Stimulated activated naive CD8-positive, alpha-beta T cell treated with anti-CD3 and anti-CD28 coated beads, Interleukin-15, Interleukin-2, amounts not matched to agents 100 ng/mL and 50 ng/mL, for 24 hours (primary cell): ENCODE measurements at regions not wholly inside any gene's neighbourhood (a gene's known extent, or its start where the extent isn't known, plus 50 kb on each side); places are given as distances from the start of the nearest gene placed in this dataset.

Source experiments
- H3K27ac Mint-ChIP-seq: one replicate; pipeline ENCODE4 v1.8.0; 2021; ENCODE audit warnings: mild to moderate bottlenecking, mixed read lengths
- H3K27me3 Mint-ChIP-seq: one replicate; pipeline ENCODE4 v1.8.0; 2021; ENCODE audit warnings: mixed read lengths
- H3K36me3 Mint-ChIP-seq: one replicate; pipeline ENCODE4 v1.8.0; 2021; ENCODE audit warnings: low read depth, mixed read lengths
- H3K4me1 Mint-ChIP-seq: one replicate; pipeline ENCODE4 v1.8.0; 2021; ENCODE audit warnings: low read depth, mixed read lengths
- H3K4me3 Mint-ChIP-seq: one replicate; pipeline ENCODE4 v1.8.0; 2021; ENCODE audit warnings: mild to moderate bottlenecking, mixed read lengths
- H3K9me3 Mint-ChIP-seq: one replicate; pipeline ENCODE4 v1.8.0; 2021; ENCODE audit warnings: mixed read lengths

DNA sequence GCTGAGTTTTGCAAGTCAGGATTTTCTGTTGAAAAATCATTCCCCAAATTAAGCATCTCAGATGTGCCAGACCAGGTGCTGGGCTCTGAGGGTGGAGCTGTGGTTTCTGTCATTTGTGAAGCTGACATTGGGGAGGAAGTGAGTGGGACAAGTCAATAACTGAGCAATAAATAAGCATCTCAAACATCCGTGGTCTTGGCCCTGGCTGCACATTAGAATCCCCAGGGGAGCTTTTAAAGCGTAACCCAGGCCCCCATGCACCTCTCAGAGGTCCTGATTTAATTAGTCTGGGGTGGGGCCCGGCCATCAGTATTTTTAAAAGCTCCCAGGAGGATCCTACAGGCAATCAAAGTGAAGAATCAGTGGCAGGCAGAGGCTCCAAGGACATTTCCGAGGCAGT, 420.0 kb downstream of the MN1 start:
- Mint-ChIP-seq H3K4me3 (no peak overlapping the region), H3K9me3 (no peaks in the 10 kb centered on the region), H3K4me1 (no peaks in the 10 kb centered on the region)

DNA sequence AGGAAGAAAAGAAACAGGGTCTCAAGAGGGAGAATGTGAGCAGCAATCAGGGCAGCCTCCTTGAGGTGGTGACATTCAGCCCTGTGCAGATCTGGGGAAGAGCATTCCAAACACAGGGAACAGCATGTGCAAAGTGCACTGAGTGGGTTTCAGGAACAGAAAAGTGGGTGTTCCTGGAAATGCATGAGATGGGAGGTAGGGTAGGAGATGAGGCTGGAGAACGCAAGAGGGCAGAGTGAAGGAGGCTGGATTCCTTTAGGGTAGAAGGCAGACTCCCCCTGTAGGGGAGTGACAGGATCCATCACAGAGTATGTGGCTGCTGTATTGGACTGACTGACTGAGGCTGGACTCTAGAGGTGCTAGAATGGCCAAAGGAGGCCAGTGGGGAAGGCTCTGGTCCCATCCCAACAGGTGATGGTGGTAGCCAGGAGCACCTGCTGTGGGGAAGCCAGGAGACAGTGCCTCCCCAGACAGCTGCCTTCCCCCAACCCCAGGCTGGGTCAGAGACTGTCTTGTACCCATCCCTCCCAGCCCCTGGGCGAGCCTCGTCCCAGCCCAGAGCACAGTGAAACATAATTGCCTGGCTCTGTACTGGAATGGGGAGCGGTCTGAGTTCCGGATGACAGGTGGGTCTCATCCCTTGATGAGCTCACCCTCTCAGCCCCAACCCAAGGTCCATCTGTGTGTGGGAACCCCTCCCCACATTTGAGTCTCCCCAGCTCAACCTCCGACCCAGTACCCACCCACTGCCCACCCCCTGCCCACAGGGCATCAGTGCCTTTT, 419.4 kb downstream of the MN1 start:
- peaks cover 4% of the 10 kb centered on the region for H3K27me3 Mint-ChIP-seq
- no peaks in the 10 kb centered on the region for H3K9me3 Mint-ChIP-seq
- H3K4me3 Mint-ChIP-seq, result no peak overlapping the region
- H3K27ac Mint-ChIP-seq, result no peak overlapping the region
- no peaks in the 10 kb centered on the region for H3K4me1 Mint-ChIP-seq
- no peaks in the 10 kb centered on the region for H3K36me3 Mint-ChIP-seq

More for the DNA sequence above, 420.0 kb downstream of the MN1 start:
- no peak overlapping the region for H3K27ac Mint-ChIP-seq
- H3K36me3 Mint-ChIP-seq, result no peaks in the 10 kb centered on the region
- peaks cover 4% of the 10 kb centered on the region for H3K27me3 Mint-ChIP-seq

DNA sequence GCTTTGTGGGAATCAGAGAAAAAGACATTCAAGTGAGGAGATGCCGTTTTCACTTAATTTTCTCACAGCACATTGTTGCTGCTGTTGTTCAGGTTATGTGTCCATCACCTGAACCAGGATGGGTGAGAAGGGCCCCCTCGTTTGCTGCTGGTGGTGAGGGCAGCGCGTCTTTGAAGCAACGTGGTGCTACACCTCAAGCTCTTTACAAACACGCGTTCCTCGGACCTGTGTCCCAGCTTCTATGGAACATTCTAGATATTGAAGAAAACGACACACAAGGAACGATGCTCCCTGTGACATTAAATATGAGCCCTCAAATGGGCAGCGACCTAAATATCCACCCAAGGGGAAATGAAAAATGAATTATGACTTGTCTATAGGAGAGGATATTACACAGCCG, 418.6 kb downstream of the MN1 start:
- H3K36me3 Mint-ChIP-seq, result no peaks in the 10 kb centered on the region
- H3K4me1 Mint-ChIP-seq, result no peaks in the 10 kb centered on the region
- no peak overlapping the region for H3K27ac Mint-ChIP-seq
- no peak overlapping the region for H3K4me3 Mint-ChIP-seq
- no peaks in the 10 kb centered on the region for H3K9me3 Mint-ChIP-seq
- H3K27me3 Mint-ChIP-seq, result peaks cover 4% of the 10 kb centered on the region

DNA sequence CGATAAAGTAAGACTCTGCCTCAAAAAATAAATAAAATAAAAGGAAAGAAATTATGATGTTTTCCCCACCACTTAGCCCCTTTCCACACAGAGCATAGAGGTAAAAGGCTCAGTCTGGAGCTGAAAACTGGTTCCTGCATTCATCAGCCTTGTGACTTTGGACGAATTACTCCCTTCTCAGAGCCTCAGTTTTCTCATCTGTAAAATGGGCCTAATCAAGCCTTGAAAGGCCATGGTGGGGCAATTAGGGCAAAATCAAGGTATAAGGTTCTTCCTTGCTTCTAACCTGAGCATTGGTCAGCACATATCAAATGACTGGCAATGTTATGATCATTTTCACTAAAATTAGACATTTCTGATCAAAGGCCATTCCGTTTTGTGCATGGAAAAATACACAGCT, 417.7 kb downstream of the MN1 start:
- peaks cover 4% of the 10 kb centered on the region for H3K27me3 Mint-ChIP-seq
- no peaks in the 10 kb centered on the region for H3K36me3 Mint-ChIP-seq
- H3K4me1 Mint-ChIP-seq, result no peaks in the 10 kb centered on the region
- H3K4me3 Mint-ChIP-seq, result no peak overlapping the region
- no peak overlapping the region for H3K27ac Mint-ChIP-seq
- H3K9me3 Mint-ChIP-seq, result no peaks in the 10 kb centered on the region

DNA sequence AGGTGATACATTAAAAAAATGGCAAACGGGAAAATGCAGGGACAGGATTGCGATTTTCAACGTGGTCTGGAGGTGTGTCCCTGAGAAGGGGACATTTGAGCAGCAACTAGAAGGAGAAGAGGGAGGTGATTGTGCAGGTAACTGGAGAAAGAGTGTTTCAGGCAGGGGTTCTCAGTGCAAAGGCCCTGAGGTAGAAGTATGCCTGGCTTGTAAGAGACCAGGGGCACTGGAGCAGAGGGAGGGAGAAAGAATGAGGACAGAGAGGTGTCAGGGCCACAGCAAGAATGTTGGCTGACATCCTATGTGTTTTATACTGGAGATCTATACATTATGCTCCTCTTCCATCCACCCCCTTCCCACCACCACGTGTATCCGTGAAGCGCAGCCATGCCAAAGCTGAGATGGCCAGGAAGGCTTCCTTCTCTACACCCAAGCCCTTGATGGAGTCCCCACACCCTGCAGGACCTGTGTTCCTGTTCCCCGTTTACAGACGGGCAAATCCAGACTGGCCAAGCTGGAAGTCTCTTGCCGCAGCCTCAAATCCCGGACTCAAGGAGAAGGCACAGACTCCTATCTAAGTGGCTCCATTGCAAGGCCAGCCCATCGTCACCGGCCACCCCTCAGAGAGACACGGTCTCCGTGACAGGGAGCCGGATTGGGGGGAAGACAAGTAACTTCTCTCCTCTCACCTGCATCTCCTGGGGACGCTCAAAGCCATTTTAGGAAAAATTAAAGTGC, 416.1 kb downstream of the MN1 start:
- peaks cover 7% of the 10 kb centered on the region for H3K27me3 Mint-ChIP-seq
- no peaks in the 10 kb centered on the region for H3K36me3 Mint-ChIP-seq
- no peaks in the 10 kb centered on the region for H3K9me3 Mint-ChIP-seq
- no peak overlapping the region for H3K27ac Mint-ChIP-seq
- H3K4me1 Mint-ChIP-seq, result no peaks in the 10 kb centered on the region
- H3K4me3 Mint-ChIP-seq, result no peak overlapping the region

DNA sequence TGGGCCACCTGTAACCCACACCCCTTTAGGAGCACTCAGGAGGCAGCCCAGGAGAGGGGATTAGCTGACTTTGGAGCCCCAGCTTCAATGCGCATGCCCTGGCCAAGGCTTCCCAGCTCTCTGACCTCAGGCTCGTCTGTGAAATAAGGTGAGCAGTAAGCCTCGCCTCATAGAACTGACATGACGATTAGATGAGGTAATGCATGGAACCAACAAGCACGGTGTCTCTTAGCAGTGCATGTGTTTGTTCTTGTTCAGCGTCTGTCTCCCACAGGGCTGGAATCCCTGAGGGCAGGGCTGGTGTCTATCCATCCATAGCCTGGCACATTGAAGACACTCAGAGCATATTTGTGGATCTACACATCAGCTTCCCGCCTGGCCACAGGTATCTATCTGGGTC, 415.4 kb downstream of the MN1 start:
- no peak overlapping the region for H3K27ac Mint-ChIP-seq
- H3K4me3 Mint-ChIP-seq, result no peak overlapping the region
- H3K9me3 Mint-ChIP-seq, result no peaks in the 10 kb centered on the region
- H3K36me3 Mint-ChIP-seq, result no peaks in the 10 kb centered on the region
- peaks cover 7% of the 10 kb centered on the region for H3K27me3 Mint-ChIP-seq
- H3K4me1 Mint-ChIP-seq, result no peaks in the 10 kb centered on the region

DNA sequence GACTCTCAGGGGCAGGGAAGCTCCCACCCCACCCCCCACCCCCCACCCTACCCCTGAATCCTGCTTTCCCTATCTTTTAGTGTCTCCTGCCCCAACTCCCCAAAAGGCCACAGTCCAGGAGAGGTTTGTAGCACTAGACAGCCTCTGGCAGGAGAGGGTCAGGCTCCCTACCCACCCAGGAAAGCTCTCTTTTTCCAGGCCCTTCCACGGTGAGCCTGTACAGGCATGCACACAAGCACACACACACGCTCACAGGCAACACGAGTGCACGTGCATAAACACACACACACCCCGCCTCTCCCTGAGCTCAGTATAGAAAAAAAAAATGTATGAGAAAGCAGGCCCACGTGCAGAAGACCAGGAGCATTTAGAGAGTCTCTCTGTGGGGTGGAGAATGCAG, 414.0 kb downstream of the MN1 start:
- Mint-ChIP-seq H3K27me3 (peaks cover 3% of the 10 kb centered on the region), H3K4me1 (no peaks in the 10 kb centered on the region), H3K4me3 (no peak overlapping the region), H3K9me3 (no peaks in the 10 kb centered on the region), H3K27ac (no peak overlapping the region), H3K36me3 (no peaks in the 10 kb centered on the region)

DNA sequence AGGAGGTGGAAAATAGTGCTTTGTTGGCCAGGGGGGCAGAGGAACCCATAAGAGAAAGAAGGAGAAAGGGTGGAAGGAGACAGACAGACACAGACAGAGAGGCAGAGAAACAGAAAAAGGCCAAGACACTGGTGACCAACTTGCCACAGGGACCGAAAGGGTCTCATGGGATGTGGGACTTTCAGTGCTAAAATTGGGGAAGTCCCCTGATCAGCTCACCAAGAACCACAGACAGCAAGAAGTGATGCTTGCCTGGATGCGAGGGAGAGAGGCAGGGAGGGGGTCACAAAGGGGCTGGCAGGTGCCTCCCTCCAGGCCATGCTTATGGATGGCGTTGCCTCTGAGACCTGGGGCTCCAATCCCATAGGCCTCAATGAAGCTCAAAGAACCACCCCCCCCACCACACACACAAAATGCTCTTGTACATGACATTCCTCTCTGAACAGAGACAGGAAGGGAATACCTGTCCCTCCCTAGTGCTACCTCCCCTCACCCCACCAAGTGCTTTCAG, 413.4 kb downstream of the MN1 start:
- Mint-ChIP-seq H3K27me3 (peaks cover 3% of the 10 kb centered on the region), H3K4me1 (no peaks in the 10 kb centered on the region), H3K9me3 (no peaks in the 10 kb centered on the region), H3K36me3 (no peaks in the 10 kb centered on the region), H3K27ac (no peak overlapping the region), H3K4me3 (no peak overlapping the region)

DNA sequence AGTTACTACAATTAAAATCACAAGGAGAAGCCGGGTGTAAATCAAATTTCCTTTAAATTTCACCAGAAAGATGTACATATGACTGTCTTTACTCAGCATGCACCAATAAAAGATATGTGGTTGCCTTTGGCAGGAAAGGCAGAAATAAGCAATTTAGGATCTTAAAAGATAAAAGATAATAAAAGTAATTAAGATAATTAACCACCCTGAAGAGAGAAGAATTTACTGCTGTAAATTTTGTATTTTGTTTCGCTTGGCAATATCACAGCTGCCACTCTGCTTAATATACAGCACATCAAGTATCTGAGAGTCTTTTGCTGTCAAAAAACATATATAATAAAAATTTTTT, 411.9 kb downstream of the MN1 start:
- no peak overlapping the region for H3K27ac Mint-ChIP-seq
- no peaks in the 10 kb centered on the region for H3K9me3 Mint-ChIP-seq
- no peaks in the 10 kb centered on the region for H3K36me3 Mint-ChIP-seq
- H3K27me3 Mint-ChIP-seq, result peaks cover 3% of the 10 kb centered on the region
- H3K4me3 Mint-ChIP-seq, result no peak overlapping the region
- H3K4me1 Mint-ChIP-seq, result no peaks in the 10 kb centered on the region

DNA sequence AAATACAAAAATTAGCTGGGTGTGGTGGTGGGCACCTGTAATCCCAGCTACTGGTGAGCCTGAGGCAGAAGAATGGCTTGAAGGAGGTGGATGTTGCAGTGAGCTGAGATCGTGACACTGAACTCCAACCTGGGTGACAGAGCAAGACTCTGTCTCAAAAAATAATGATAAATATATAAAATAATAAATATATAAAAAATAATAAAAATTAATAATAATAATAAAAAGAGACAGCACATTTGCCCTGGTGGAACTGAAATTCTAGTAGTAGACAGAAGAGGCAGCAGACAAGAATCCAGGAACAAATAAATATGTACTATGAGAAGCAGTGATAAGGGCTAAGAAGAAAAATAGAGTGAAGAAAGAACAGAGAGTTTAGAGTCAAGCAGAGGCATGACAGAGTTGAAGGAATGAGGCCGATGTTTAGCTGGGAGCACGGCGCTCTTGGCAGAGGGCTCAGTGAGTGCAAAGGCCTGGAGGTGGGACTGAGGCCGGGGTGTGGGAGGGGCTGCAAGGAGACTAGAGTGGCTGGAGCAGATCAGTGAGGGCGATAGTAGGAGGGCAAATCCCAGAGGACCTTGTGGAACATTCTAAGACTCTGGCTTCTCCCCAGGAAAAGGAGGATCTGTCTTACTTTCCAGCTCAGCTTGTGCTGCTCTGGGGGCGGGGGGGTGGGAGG, 410.3 kb downstream of the MN1 start:
- no peaks in the 10 kb centered on the region for H3K36me3 Mint-ChIP-seq
- no peak overlapping the region for H3K4me3 Mint-ChIP-seq
- no peaks in the 10 kb centered on the region for H3K9me3 Mint-ChIP-seq
- H3K27me3 Mint-ChIP-seq, result peaks cover 3% of the 10 kb centered on the region
- H3K27ac Mint-ChIP-seq, result no peak overlapping the region
- no peaks in the 10 kb centered on the region for H3K4me1 Mint-ChIP-seq

DNA sequence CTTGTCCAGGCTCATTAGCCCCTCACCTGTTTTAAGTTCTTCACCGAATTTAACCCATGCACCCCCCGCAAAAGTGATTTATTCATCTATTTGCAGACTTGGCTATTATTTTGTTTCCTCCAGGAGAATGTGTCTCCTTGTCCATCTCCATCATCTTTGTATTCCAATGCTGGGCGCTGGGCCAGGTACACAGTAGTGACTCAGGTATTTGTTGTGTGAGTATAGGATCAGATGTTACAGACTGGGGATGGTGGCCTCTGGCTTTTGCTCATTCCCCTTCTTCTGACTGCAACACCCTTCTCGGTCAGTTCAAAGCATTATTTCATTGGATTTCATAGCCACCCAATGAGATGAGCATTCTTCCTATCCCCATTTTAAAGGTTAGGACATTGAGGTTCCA, 408.2 kb downstream of the MN1 start:
- Mint-ChIP-seq H3K36me3 (no peaks in the 10 kb centered on the region), H3K4me3 (no peak overlapping the region), H3K4me1 (no peaks in the 10 kb centered on the region)

DNA sequence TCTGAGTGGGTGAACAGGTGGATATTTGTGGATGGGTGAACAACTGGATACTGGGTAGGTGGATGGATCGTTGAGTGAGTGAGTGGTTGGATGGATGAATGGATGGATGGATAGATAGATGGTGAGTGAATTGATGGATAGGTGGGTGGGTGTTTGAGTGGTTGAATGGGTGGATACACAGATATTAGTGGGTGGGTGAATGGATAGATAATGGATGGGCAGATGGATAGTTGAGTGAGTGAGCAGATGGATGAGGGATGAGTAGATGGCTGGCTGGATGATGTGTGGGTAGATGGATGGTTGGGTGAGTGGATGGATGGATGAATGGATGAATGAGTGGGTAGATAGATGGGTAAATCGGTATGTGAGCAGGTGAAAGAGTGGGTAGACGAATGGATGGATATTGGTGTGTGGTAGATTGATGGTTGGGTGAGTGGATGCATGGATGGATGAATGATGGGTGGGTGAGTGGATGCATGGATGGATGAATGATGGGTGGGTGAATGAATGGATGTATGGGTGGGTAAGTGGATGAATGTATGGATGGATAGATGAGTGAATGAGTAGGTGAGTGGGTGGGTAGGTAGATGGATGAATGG, 406.7 kb downstream of the MN1 start:
- Mint-ChIP-seq H3K27me3 (peaks cover 15% of the 10 kb centered on the region), H3K4me3 (no peak overlapping the region), H3K4me1 (no peaks in the 10 kb centered on the region), H3K36me3 (no peaks in the 10 kb centered on the region), H3K9me3 (no peaks in the 10 kb centered on the region), H3K27ac (no peak overlapping the region)

More for the DNA sequence above, 408.2 kb downstream of the MN1 start:
- Mint-ChIP-seq H3K27ac (no peak overlapping the region), H3K9me3 (no peaks in the 10 kb centered on the region), H3K27me3 (peaks cover 4% of the 10 kb centered on the region)

DNA sequence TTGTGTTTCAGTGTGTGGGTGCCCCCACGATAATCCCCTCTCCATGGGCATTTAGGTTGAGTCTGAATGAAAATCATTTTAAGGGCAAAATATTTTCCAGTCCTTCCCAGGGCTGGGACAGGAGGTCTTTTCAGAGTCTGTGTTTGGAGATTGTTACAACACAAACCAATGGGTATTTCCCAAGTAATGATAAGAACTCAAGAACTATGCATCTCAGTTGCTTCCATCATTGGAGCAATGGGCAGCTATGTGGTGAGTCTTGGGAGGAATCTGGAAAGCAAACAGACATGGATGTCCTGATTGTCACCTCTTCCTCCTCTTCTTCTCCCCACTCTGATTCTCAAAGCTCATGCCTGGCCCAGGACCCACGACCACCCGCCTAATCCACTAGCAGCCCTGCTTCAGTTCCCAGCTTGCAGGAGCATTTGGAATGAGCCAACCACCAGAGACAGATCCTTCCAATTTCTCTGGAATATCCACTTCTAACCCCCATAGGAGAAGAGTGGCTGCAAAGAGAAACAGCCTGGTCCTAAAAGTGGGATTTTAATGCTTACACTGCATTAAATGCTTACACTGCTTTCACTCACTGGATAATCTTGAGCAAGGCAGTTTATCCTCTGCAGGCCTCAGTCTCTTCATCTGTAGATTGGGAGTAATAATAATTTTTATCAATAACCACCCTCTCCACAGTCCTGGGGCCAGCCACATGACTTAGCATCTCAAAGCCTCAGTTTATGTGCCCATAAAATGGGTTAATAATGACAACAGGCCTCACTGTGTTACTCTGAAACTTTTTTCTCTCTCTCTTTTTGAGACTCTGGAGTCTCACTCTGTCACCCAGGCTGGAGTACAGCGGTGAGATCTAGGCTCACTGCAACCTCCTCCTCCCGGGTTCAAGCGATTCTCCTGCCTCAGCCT, 404.3 kb downstream of the MN1 start:
- Mint-ChIP-seq H3K9me3 (peaks cover 3% of the 10 kb centered on the region), H3K27ac (no peak overlapping the region), H3K27me3 (peaks cover 20% of the 10 kb centered on the region), H3K4me3 (no peak overlapping the region), H3K36me3 (no peaks in the 10 kb centered on the region), H3K4me1 (no peaks in the 10 kb centered on the region)

DNA sequence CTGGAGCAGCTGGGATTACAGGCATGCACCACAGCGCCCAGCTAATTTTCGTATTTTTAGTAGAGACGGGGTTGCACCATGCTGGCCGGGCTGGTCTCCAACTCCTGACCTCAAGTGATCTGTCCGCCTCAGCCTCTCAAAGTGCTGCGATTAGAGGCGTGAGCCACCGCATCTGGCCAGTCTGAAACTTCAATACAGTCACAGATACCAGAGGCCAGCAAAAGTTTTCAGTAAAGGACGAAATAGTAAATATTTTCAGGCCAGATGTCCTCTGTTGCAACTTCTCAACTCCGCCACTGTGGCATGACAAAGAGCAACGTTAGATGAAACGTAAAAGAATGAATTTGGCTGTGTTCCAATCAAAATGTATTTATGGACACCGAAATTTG, 403.6 kb downstream of the MN1 start:
- Mint-ChIP-seq H3K4me3 (no peak overlapping the region), H3K27me3 (peaks cover 21% of the 10 kb centered on the region), H3K9me3 (peaks cover 3% of the 10 kb centered on the region), H3K36me3 (no peaks in the 10 kb centered on the region), H3K4me1 (no peaks in the 10 kb centered on the region), H3K27ac (no peak overlapping the region)
